ENCODE measurements at regions not wholly inside any gene's neighbourhood (a gene's known extent, or its start where the extent isn't known, plus 50 kb on each side); places are given as distances from the start of the nearest gene placed in this dataset.

DNA sequence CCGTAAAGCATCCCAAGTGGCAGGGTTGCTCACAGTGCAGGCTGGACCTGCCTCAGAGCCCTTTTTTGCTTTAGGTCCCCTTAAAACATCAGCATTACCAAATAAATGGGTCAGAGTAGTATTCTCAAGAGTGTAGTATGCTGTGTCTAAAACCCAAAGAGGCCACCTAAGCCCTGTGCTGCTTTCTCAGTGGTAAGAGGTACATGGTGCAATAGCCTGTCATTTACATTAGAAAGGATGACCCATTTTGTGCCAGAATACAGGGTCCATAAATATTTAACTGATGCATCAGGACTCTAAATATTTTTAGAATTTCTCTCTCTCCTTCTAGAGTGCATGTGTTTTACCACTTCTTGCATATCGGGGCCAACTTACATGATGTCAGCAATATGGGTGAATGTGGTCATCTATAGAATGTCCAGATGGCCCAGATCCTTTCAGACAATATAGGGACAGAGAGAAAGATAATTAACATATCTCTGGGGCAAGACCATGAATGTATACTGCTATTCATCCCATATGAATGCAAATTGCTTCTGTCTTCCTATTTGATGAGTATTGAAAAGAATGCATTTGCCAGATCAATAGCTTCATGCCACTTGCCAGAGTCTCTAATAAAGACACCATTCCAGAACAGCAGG, 329.2 kb downstream of the PMP22 start (continued):
- TF ChIP-seq JUN (CRISPR knock-in tag; IDR thresholded peaks at IDR 0.05) (no peak), GABPB1 (CRISPR knock-in tag; IDR thresholded peaks at IDR 0.05) (no peak), HMGA2 (CRISPR knock-in tag; IDR thresholded peaks at IDR 0.05) (no peak), FOXK1 (CRISPR knock-in tag; IDR thresholded peaks at IDR 0.05) (no peak), FOXJ3 (CRISPR knock-in tag; IDR thresholded peaks at IDR 0.05; ENCODE audit: borderline replicate concordance) (no peak), NFYB (CRISPR knock-in tag; conservative IDR thresholded peaks at IDR 0.05; ENCODE audit: low read depth) (no peak), ZNF138 (CRISPR knock-in tag; conservative IDR thresholded peaks at IDR 0.05) (no peak), NR2C2 (CRISPR knock-in tag; IDR thresholded peaks at IDR 0.05) (no peak), RORB (CRISPR knock-in tag; IDR thresholded peaks at IDR 0.05) (no peak), PRRX2 (CRISPR knock-in tag; IDR thresholded peaks at IDR 0.05) (no peak), NR1H2 (CRISPR knock-in tag; IDR thresholded peaks at IDR 0.05) (no peak), GTF2I (CRISPR knock-in tag; conservative IDR thresholded peaks at IDR 0.05) (no peak)
- TF ChIP-seq, protein P1, sequence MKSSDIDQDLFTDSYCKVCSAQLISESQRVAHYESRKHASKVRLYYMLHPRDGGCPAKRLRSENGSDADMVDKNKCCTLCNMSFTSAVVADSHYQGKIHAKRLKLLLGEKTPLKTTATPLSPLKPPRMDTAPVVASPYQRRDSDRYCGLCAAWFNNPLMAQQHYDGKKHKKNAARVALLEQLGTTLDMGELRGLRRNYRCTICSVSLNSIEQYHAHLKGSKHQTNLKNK (CRISPR knock-in tag; IDR thresholded peaks at IDR 0.05), result no peak
- TF ChIP-seq, protein P2, sequence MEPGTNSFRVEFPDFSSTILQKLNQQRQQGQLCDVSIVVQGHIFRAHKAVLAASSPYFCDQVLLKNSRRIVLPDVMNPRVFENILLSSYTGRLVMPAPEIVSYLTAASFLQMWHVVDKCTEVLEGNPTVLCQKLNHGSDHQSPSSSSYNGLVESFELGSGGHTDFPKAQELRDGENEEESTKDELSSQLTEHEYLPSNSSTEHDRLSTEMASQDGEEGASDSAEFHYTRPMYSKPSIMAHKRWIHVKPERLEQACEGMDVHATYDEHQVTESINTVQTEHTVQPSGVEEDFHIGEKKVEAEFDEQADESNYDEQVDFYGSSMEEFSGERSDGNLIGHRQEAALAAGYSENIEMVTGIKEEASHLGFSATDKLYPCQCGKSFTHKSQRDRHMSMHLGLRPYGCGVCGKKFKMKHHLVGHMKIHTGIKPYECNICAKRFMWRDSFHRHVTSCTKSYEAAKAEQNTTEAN (CRISPR knock-in tag; IDR thresholded peaks at IDR 0.05), result no peak
- TF ChIP-seq, protein P3, sequence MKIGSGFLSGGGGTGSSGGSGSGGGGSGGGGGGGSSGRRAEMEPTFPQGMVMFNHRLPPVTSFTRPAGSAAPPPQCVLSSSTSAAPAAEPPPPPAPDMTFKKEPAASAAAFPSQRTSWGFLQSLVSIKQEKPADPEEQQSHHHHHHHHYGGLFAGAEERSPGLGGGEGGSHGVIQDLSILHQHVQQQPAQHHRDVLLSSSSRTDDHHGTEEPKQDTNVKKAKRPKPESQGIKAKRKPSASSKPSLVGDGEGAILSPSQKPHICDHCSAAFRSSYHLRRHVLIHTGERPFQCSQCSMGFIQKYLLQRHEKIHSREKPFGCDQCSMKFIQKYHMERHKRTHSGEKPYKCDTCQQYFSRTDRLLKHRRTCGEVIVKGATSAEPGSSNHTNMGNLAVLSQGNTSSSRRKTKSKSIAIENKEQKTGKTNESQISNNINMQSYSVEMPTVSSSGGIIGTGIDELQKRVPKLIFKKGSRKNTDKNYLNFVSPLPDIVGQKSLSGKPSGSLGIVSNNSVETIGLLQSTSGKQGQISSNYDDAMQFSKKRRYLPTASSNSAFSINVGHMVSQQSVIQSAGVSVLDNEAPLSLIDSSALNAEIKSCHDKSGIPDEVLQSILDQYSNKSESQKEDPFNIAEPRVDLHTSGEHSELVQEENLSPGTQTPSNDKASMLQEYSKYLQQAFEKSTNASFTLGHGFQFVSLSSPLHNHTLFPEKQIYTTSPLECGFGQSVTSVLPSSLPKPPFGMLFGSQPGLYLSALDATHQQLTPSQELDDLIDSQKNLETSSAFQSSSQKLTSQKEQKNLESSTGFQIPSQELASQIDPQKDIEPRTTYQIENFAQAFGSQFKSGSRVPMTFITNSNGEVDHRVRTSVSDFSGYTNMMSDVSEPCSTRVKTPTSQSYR (CRISPR knock-in tag; IDR thresholded peaks at IDR 0.05), result no peak

DNA sequence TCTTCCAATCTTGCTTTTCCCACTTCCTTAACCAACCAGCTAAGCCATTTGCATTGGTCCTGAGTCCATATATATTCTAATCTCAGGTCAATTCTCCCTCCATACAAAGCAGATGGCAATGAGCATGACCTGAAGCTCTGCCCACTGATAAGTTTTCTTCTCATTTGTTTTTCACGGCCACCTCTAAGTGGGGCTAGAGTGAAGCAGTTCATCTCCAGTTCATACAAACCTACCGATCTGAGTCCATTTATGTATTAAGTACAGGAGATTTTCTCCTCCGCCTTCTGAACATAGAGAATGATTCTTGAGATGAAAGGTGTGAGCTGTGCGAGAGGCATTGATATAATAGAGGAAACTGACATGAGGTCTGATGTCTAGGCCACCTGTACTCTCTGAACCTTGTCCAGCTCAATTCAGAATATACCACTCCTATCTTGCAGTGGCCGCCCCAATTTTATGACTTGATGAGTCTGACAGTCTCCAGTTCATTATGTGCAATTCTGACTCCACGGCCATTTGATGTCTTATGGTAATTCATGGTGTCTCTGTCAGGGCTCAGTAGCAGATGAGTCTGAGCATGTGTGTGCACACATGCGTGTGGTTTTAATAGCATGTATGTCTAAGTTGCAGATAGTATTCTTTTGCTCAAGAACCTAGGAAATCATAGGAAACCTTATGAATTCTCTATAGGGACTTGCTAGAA, 329.8 kb downstream of the PMP22 start:
- ATAC-seq, result no peak
- CTCF ChIA-PET, result interaction anchor here (2.4 kb wide), 1 partner anchor 221 kb away, joined by 9 read pairs; no protein-coding TSS in a partner anchor
- H3K36me3 Mint-ChIP-seq, result no peaks in the 10 kb centered on the region
- peaks cover 9% of the 10 kb centered on the region for H3K9me3 Mint-ChIP-seq
- POLR2A ChIA-PET, result no interaction called here
- 0 out of 2 replicates have a peak, but pooled peaks cover 7% of the 10 kb centered on the region for H3K4me1 Mint-ChIP-seq
- H3K4me3 Mint-ChIP-seq, result no peak overlapping the region
- DNase-seq (ENCODE audit: low spot score), result no peak
- no peak overlapping the region for H3K27ac Mint-ChIP-seq
- no peaks in the 10 kb centered on the region for H3K27me3 Mint-ChIP-seq (ENCODE audit: low read depth)
- TF ChIP-seq ZNF671 (CRISPR knock-in tag; IDR thresholded peaks at IDR 0.05) (no peak), TEAD1 (CRISPR knock-in tag; IDR thresholded peaks at IDR 0.05) (no peak), ETV6 (CRISPR knock-in tag; IDR thresholded peaks at IDR 0.05) (no peak), SMAD3 (CRISPR knock-in tag; IDR thresholded peaks at IDR 0.05; ENCODE audit: borderline replicate concordance) (no peak), FOXK1 (CRISPR knock-in tag; IDR thresholded peaks at IDR 0.05) (no peak), ATF1 (CRISPR knock-in tag; IDR thresholded peaks at IDR 0.05) (no peak), SMAD4 (CRISPR knock-in tag; IDR thresholded peaks at IDR 0.05) (no peak), GABPB1 (CRISPR knock-in tag; IDR thresholded peaks at IDR 0.05) (no peak), ZBTB21 (CRISPR knock-in tag; IDR thresholded peaks at IDR 0.05; ENCODE audit: borderline replicate concordance) (no peak), ELF4 (CRISPR knock-in tag; IDR thresholded peaks at IDR 0.05; ENCODE audit: low read depth) (no peak)
- TF ChIP-seq, protein P2 (CRISPR knock-in tag; IDR thresholded peaks at IDR 0.05), result no peak
- TF ChIP-seq, protein P4, sequence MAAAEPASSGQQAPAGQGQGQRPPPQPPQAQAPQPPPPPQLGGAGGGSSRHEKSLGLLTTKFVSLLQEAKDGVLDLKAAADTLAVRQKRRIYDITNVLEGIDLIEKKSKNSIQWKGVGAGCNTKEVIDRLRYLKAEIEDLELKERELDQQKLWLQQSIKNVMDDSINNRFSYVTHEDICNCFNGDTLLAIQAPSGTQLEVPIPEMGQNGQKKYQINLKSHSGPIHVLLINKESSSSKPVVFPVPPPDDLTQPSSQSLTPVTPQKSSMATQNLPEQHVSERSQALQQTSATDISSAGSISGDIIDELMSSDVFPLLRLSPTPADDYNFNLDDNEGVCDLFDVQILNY (CRISPR knock-in tag; IDR thresholded peaks at IDR 0.05), result no peak
- TF ChIP-seq, protein P5, sequence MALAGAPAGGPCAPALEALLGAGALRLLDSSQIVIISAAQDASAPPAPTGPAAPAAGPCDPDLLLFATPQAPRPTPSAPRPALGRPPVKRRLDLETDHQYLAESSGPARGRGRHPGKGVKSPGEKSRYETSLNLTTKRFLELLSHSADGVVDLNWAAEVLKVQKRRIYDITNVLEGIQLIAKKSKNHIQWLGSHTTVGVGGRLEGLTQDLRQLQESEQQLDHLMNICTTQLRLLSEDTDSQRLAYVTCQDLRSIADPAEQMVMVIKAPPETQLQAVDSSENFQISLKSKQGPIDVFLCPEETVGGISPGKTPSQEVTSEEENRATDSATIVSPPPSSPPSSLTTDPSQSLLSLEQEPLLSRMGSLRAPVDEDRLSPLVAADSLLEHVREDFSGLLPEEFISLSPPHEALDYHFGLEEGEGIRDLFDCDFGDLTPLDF (CRISPR knock-in tag; IDR thresholded peaks at IDR 0.05), result no peak
- TF ChIP-seq, protein P6, sequence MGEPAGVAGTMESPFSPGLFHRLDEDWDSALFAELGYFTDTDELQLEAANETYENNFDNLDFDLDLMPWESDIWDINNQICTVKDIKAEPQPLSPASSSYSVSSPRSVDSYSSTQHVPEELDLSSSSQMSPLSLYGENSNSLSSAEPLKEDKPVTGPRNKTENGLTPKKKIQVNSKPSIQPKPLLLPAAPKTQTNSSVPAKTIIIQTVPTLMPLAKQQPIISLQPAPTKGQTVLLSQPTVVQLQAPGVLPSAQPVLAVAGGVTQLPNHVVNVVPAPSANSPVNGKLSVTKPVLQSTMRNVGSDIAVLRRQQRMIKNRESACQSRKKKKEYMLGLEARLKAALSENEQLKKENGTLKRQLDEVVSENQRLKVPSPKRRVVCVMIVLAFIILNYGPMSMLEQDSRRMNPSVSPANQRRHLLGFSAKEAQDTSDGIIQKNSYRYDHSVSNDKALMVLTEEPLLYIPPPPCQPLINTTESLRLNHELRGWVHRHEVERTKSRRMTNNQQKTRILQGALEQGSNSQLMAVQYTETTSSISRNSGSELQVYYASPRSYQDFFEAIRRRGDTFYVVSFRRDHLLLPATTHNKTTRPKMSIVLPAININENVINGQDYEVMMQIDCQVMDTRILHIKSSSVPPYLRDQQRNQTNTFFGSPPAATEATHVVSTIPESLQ (CRISPR knock-in tag; IDR thresholded peaks at IDR 0.05), result no peak
- TF ChIP-seq, protein P7, sequence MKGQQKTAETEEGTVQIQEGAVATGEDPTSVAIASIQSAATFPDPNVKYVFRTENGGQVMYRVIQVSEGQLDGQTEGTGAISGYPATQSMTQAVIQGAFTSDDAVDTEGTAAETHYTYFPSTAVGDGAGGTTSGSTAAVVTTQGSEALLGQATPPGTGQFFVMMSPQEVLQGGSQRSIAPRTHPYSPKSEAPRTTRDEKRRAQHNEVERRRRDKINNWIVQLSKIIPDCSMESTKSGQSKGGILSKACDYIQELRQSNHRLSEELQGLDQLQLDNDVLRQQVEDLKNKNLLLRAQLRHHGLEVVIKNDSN (CRISPR knock-in tag; IDR thresholded peaks at IDR 0.05), result no peak

All from WTC11 (cell line).